ENCODE measurements at regions not wholly inside any gene's neighbourhood (a gene's known extent, or its start where the extent isn't known, plus 50 kb on each side); places are given as distances from the start of the nearest gene placed in this dataset.

- TF ChIP-seq, protein P1, sequence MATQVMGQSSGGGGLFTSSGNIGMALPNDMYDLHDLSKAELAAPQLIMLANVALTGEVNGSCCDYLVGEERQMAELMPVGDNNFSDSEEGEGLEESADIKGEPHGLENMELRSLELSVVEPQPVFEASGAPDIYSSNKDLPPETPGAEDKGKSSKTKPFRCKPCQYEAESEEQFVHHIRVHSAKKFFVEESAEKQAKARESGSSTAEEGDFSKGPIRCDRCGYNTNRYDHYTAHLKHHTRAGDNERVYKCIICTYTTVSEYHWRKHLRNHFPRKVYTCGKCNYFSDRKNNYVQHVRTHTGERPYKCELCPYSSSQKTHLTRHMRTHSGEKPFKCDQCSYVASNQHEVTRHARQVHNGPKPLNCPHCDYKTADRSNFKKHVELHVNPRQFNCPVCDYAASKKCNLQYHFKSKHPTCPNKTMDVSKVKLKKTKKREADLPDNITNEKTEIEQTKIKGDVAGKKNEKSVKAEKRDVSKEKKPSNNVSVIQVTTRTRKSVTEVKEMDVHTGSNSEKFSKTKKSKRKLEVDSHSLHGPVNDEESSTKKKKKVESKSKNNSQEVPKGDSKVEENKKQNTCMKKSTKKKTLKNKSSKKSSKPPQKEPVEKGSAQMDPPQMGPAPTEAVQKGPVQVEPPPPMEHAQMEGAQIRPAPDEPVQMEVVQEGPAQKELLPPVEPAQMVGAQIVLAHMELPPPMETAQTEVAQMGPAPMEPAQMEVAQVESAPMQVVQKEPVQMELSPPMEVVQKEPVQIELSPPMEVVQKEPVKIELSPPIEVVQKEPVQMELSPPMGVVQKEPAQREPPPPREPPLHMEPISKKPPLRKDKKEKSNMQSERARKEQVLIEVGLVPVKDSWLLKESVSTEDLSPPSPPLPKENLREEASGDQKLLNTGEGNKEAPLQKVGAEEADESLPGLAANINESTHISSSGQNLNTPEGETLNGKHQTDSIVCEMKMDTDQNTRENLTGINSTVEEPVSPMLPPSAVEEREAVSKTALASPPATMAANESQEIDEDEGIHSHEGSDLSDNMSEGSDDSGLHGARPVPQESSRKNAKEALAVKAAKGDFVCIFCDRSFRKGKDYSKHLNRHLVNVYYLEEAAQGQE (IDR thresholded peaks at IDR 0.05; ENCODE audit: insufficient read depth in 1 of 2, low read depth in 2 of 2, low read length in 2 of 2) = no peak
These were observed 315.5 kb downstream of the IRX1 start for GRCh38 chr5:3911111-3911510.

GRCh38 chr5:3911773-3912172, 316.1 kb downstream of the IRX1 start:
- TF ChIP-seq POLR2AphosphoS5 (IDR thresholded peaks at IDR 0.05; ENCODE audit: low read depth, low read length) = no peak
- no peak for TF ChIP-seq SIN3A (IDR thresholded peaks at IDR 0.05; ENCODE audit: borderline replicate concordance, insufficient read depth, low read length)
- TF ChIP-seq FOXP2 (optimal IDR thresholded peaks at IDR 0.05; ENCODE audit: borderline replicate concordance, extremely low read depth, extremely low read length, insufficient read depth) = no peak
- no peak for TF ChIP-seq TAF1 (IDR thresholded peaks at IDR 0.05; ENCODE audit: borderline replicate concordance, insufficient read depth, low read length)
- TF ChIP-seq, protein P1 (IDR thresholded peaks at IDR 0.05; ENCODE audit: insufficient read depth in 1 of 2, low read depth in 2 of 2, low read length in 2 of 2) = no peak

DNA sequence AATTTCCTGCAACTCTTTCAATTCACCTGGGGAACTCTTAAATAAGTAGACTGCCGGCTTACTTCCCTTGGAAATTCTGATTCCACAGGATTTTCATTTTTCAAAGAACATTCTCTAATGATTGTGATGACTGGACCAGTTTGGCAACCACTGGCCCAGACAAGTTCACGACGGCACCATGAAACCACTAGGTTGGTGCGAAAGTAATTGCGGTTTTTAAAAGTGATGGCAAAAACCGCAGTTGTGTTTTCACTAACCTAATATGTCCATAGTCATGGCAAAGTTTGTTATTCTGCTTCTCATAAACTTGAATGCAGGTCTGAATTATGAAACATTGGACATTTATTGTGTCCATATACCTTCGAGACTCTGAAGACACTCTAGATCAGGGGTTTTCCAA, 317.2 kb downstream of the IRX1 start:
- TF ChIP-seq, protein P1 (IDR thresholded peaks at IDR 0.05; ENCODE audit: insufficient read depth in 1 of 2, low read depth in 2 of 2, low read length in 2 of 2) = no peak
- TF ChIP-seq FOXP2 (optimal IDR thresholded peaks at IDR 0.05; ENCODE audit: borderline replicate concordance, extremely low read depth, extremely low read length, insufficient read depth) (no peak), SIN3A (IDR thresholded peaks at IDR 0.05; ENCODE audit: borderline replicate concordance, insufficient read depth, low read length) (no peak), TAF1 (IDR thresholded peaks at IDR 0.05; ENCODE audit: borderline replicate concordance, insufficient read depth, low read length) (no peak), POLR2AphosphoS5 (IDR thresholded peaks at IDR 0.05; ENCODE audit: low read depth, low read length) (no peak)

GRCh38 chr5:3913279-3913678, 317.6 kb downstream of the IRX1 start:
- TF ChIP-seq SIN3A (IDR thresholded peaks at IDR 0.05; ENCODE audit: borderline replicate concordance, insufficient read depth, low read length) (no peak), POLR2AphosphoS5 (IDR thresholded peaks at IDR 0.05; ENCODE audit: low read depth, low read length) (no peak), FOXP2 (optimal IDR thresholded peaks at IDR 0.05; ENCODE audit: borderline replicate concordance, extremely low read depth, extremely low read length, insufficient read depth) (no peak), TAF1 (IDR thresholded peaks at IDR 0.05; ENCODE audit: borderline replicate concordance, insufficient read depth, low read length) (no peak)
- TF ChIP-seq, protein P1 (IDR thresholded peaks at IDR 0.05; ENCODE audit: insufficient read depth in 1 of 2, low read depth in 2 of 2, low read length in 2 of 2) = no peak

GRCh38 chr5:3925022-3925421, 329.4 kb downstream of the IRX1 start:
- TF ChIP-seq TAF1 (IDR thresholded peaks at IDR 0.05; ENCODE audit: borderline replicate concordance, insufficient read depth, low read length) (no peak), POLR2AphosphoS5 (IDR thresholded peaks at IDR 0.05; ENCODE audit: low read depth, low read length) (no peak), SIN3A (IDR thresholded peaks at IDR 0.05; ENCODE audit: borderline replicate concordance, insufficient read depth, low read length) (no peak), FOXP2 (optimal IDR thresholded peaks at IDR 0.05; ENCODE audit: borderline replicate concordance, extremely low read depth, extremely low read length, insufficient read depth) (no peak)
- TF ChIP-seq, protein P1 (IDR thresholded peaks at IDR 0.05; ENCODE audit: insufficient read depth in 1 of 2, low read depth in 2 of 2, low read length in 2 of 2) = no peak

All from PFSK-1 (cell line).